Progenitor cell of endocrine pancreas (in vitro differentiated cells): ENCODE measurements at regions not wholly inside any gene's neighbourhood (a gene's known extent, or its start where the extent isn't known, plus 50 kb on each side); places are given as distances from the start of the nearest gene placed in this dataset.

ENCODE experiments used
- DNase-seq: peaks from one replicate; pipeline ENCODE4 v3.0.0; 2021; ENCODE audit warnings: low spot score; ENCODE audit not compliant: unreplicated experiment
- H3K27ac Mint-ChIP-seq: 2 replicates; pipeline ENCODE4 v1.8.0; 2021; ENCODE audit warnings: mild to moderate bottlenecking, moderate library complexity, mixed read lengths
- H3K27me3 Mint-ChIP-seq: 2 replicates; pipeline ENCODE4 v1.8.0; 2021; ENCODE audit warnings: mixed read lengths
- H3K36me3 Mint-ChIP-seq: 2 replicates; pipeline ENCODE4 v1.8.0; 2022; ENCODE audit warnings: mixed read lengths; ENCODE audit not compliant: insufficient read depth
- H3K4me1 Mint-ChIP-seq: 2 replicates; pipeline ENCODE4 v1.8.0; 2021; ENCODE audit warnings: low read depth, mixed read lengths
- H3K4me3 Mint-ChIP-seq: 2 replicates; pipeline ENCODE4 v1.8.0; 2021; ENCODE audit warnings: low read depth, mild to moderate bottlenecking, moderate library complexity, mixed read lengths
- H3K9me3 Mint-ChIP-seq: 2 replicates; pipeline ENCODE4 v1.8.0; 2021; ENCODE audit warnings: low read depth, mixed read lengths
- TF ChIP-seq, protein P1 (sequence below): fragments of 200-600 bp; sonication (generic); IDR thresholded peaks from one replicate; pipeline ENCODE4 v1.5.0; 2021; ENCODE audit warnings: antibody characterized with exemption, mild to moderate bottlenecking; ENCODE audit not compliant: unreplicated experiment

DNA sequence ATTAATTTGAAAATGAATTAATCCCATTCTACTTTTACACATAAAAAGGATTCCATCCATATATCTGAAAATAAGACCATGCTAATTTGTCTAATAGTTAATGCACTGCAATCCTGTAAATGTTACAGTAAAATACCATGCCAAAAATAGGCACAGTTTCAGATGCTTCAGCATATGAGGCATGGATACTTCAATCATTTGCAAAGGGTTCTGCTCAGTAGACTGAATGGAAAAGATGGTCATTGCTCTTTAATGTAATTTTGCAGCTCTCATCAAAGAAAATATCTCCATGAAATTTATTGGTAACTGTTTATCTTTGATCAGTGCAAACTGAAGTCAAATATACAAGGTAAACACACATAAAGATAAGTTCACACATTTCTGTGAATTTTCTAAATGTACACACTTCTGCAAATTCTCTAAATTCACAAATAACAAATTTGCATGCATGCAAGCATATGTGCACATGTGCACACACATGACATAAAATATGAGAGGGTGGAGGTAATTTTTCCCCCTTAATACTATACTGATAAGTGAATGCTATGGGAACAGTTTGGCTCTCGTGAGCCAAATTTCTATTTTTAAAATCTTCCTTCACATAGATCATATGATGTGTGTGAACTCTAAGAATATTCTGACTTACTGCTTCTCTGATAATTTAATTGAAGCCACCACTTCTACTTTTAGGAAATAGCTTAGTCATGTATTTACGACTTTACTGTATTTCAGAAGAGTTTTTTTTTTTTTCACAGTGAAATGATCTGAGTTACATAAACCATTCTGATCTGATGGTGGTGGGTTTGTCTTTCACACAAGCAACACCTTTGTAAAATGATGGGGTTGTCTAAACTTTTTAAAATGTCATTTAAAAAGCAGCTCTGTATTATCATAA, 996.8 kb upstream of the CITED2 start:
- TF ChIP-seq, protein P1, sequence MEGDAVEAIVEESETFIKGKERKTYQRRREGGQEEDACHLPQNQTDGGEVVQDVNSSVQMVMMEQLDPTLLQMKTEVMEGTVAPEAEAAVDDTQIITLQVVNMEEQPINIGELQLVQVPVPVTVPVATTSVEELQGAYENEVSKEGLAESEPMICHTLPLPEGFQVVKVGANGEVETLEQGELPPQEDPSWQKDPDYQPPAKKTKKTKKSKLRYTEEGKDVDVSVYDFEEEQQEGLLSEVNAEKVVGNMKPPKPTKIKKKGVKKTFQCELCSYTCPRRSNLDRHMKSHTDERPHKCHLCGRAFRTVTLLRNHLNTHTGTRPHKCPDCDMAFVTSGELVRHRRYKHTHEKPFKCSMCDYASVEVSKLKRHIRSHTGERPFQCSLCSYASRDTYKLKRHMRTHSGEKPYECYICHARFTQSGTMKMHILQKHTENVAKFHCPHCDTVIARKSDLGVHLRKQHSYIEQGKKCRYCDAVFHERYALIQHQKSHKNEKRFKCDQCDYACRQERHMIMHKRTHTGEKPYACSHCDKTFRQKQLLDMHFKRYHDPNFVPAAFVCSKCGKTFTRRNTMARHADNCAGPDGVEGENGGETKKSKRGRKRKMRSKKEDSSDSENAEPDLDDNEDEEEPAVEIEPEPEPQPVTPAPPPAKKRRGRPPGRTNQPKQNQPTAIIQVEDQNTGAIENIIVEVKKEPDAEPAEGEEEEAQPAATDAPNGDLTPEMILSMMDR, result no peak
- no peak overlapping the region for H3K27ac Mint-ChIP-seq
- no peak overlapping the region for H3K4me3 Mint-ChIP-seq
- H3K9me3 Mint-ChIP-seq, result no peaks in the 10 kb centered on the region
- no peaks in the 10 kb centered on the region for H3K27me3 Mint-ChIP-seq
- no peaks in the 10 kb centered on the region for H3K4me1 Mint-ChIP-seq
- H3K36me3 Mint-ChIP-seq, result no peaks in the 10 kb centered on the region
- no peak for DNase-seq

DNA sequence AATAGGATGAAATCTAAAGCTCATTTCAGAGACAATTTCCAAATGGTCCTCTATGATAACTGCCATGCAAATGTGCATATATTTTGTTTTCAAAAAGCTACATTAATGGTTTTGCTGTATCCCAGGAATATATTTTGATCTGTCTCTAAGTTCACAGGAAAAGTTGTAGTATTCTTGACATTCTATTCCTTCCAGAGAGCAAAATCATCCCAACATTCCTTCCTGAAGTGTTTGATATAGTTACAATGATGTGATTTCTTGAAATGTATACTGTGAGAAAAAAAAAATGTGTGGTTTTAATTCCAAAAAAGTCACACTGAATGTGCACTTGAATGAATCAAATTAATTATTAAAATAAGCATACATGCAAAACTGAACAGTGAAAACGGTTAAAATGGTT, 996.0 kb upstream of the CITED2 start:
- no peaks in the 10 kb centered on the region for H3K27me3 Mint-ChIP-seq
- no peak for DNase-seq
- H3K36me3 Mint-ChIP-seq, result peaks cover 2% of the 10 kb centered on the region
- no peak overlapping the region for H3K4me3 Mint-ChIP-seq
- H3K4me1 Mint-ChIP-seq, result no peaks in the 10 kb centered on the region
- TF ChIP-seq, protein P1, result no peak
- H3K9me3 Mint-ChIP-seq, result peaks cover 6% of the 10 kb centered on the region
- H3K27ac Mint-ChIP-seq, result no peak overlapping the region

DNA sequence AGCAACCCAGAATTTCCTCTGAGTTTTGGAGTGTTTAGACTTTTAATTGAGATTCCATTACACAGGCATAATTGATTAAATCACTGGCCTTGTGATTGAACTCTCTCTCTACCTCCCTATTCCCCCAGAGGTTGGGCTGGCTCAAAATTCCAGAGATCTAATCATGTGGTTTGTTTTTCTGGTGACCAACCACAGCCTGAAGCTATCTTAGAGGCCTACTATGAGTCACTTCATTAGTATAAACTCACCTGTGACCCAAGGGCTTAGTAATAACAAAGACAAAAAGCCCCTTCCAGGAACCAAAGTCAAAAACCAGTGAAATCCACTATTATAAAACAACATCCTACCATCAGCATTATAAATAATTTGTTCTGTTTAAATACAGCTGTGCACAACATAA, 992.5 kb upstream of the CITED2 start:
- Mint-ChIP-seq H3K4me1 (no peaks in the 10 kb centered on the region), H3K27ac (no peak overlapping the region), H3K9me3 (peaks cover 22% of the 10 kb centered on the region), H3K4me3 (no peak overlapping the region), H3K27me3 (no peaks in the 10 kb centered on the region), H3K36me3 (peaks cover 3% of the 10 kb centered on the region)
- TF ChIP-seq, protein P1, result no peak
- no peak for DNase-seq

DNA sequence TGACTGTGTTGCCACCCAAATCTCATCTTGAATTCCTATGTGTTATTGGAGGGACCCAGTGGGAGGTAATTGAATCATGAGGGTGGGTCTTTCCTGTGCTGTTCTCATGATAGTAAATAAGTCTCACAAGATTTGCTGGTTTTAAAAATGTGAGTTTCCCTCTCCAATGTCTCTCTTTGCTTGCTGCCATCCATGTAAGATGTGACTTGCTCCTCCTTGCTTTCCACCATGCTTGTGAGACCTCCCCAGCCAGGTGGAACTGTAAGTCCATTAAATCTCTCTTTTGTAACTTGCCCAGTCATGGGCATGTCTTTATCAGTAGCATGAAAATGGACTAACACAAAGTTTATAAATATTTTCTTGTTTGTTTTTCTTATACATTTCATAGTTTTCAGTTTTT, 990.5 kb upstream of the CITED2 start:
- Mint-ChIP-seq H3K4me3 (no peak overlapping the region), H3K27me3 (no peaks in the 10 kb centered on the region), H3K36me3 (peaks cover 3% of the 10 kb centered on the region), H3K27ac (no peak overlapping the region), H3K9me3 (peaks cover 22% of the 10 kb centered on the region), H3K4me1 (no peaks in the 10 kb centered on the region)
- TF ChIP-seq, protein P1, result no peak
- no peak for DNase-seq

DNA sequence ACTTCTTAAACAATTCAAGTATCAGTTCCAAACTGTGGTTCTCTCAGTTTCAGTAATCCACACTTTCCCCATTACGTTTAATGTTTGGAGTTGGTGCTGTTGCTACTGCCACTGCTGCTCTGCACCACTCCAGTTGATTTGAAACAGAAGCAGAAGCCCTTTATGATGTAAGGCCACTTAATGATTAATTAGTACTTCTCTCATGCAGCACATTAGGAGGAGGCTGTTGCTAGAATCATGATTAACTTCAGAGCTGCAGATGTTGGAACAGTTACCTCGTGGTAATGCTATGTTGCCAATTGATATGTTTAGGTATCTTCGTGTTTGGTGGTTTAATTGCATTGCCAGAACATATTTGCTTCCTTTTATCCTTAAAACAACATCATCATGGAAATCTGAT, 986.2 kb upstream of the CITED2 start:
- no peak for DNase-seq
- peaks cover 1% of the 10 kb centered on the region for H3K36me3 Mint-ChIP-seq
- H3K4me3 Mint-ChIP-seq, result no peak overlapping the region
- H3K9me3 Mint-ChIP-seq, result peaks cover 18% of the 10 kb centered on the region
- TF ChIP-seq, protein P1, result no peak
- no peaks in the 10 kb centered on the region for H3K4me1 Mint-ChIP-seq
- H3K27me3 Mint-ChIP-seq, result no peaks in the 10 kb centered on the region
- no peak overlapping the region for H3K27ac Mint-ChIP-seq
